ENCODE measurements at regions not wholly inside any gene's neighbourhood (a gene's known extent, or its start where the extent isn't known, plus 50 kb on each side); places are given as distances from the start of the nearest gene placed in this dataset.

- DNase-seq (ENCODE audit: low read depth, low spot score) (no peak), ATAC-seq (no peak)
- TF ChIP-seq TCF7L2 (IDR thresholded peaks at IDR 0.05; ENCODE audit: low read depth, low read length) (no peak), POLR2AphosphoS5 (IDR thresholded peaks at IDR 0.05; ENCODE audit: low read depth, low read length) (no peak), SIN3A (IDR thresholded peaks at IDR 0.05; ENCODE audit: borderline replicate concordance, insufficient read depth, low read depth, low read length) (no peak), REST (IDR thresholded peaks at IDR 0.05; ENCODE audit: insufficient read depth in 1 of 2, low read depth in 2 of 2, low read length in 1 of 2) (no peak), CTCF (IDR thresholded peaks at IDR 0.05) (no peak)
- H3K4me3 ChIP-seq (ENCODE audit: low read depth in 2 of 2, low read length in 2 of 2), result no peak overlapping the region
- H3K4me1 ChIP-seq (ENCODE audit: control insufficient read depth, insufficient read depth, low read length), result no peaks in the 10 kb centered on the region
- POLR2A ChIA-PET, result no interaction called here
- CTCF ChIA-PET, result no interaction called here
- no TSS peak for BruUV-seq (replicated peaks)
- H3K9me3 ChIP-seq (ENCODE audit: control insufficient read depth, insufficient read depth, low read depth, low read length), result no peaks in the 10 kb centered on the region
- in situ Hi-C loops (cut with HindIII; ENCODE audit: low pct_unique_long_range_greater_than_20kb, low sequenced_read_pairs) (no loop called here), intact Hi-C loops (cut with micrococcal nuclease; ENCODE audit: unreplicated experiment) (no loop called here)
- H3K36me3 ChIP-seq (ENCODE audit: control insufficient read depth, insufficient read depth, low read length), result no peaks in the 10 kb centered on the region
- H3K27me3 ChIP-seq (ENCODE audit: control insufficient read depth, insufficient read depth, low read length), result no peaks in the 10 kb centered on the region
- H3K27ac ChIP-seq (ENCODE audit: low read length), result no peak overlapping the region
Measured at GRCh38 chr14:101402936-101403660, 158.2 kb upstream of the DIO3 start.

- no peaks in the 10 kb centered on the region for H3K4me1 ChIP-seq (ENCODE audit: control insufficient read depth, insufficient read depth, low read length)
- H3K36me3 ChIP-seq (ENCODE audit: control insufficient read depth, insufficient read depth, low read length), result no peaks in the 10 kb centered on the region
- no peak for ATAC-seq
- no peaks in the 10 kb centered on the region for H3K9me3 ChIP-seq (ENCODE audit: control insufficient read depth, insufficient read depth, low read depth, low read length)
- in situ Hi-C loops (cut with HindIII; ENCODE audit: low pct_unique_long_range_greater_than_20kb, low sequenced_read_pairs) (no loop called here), intact Hi-C loops (cut with micrococcal nuclease; ENCODE audit: unreplicated experiment) (no loop called here)
- ChIA-PET POLR2A (no interaction called here), CTCF (interaction anchor here (0.7 kb wide), 1 partner anchor 11 kb away, joined by 4 read pairs; no protein-coding TSS in a partner anchor)
- H3K27me3 ChIP-seq (ENCODE audit: control insufficient read depth, insufficient read depth, low read length), result no peaks in the 10 kb centered on the region
- no peak overlapping the region for H3K4me3 ChIP-seq (ENCODE audit: low read depth in 2 of 2, low read length in 2 of 2)
- no peak overlapping the region for H3K27ac ChIP-seq (ENCODE audit: low read length)
- DNase-seq (ENCODE audit: low read depth, low spot score), result no peak
- no TSS peak for BruUV-seq (replicated peaks)
- TF ChIP-seq SIN3A (IDR thresholded peaks at IDR 0.05; ENCODE audit: borderline replicate concordance, insufficient read depth, low read depth, low read length) (no peak), CTCF (IDR thresholded peaks at IDR 0.05) (no peak), REST (IDR thresholded peaks at IDR 0.05; ENCODE audit: insufficient read depth in 1 of 2, low read depth in 2 of 2, low read length in 1 of 2) (no peak), POLR2AphosphoS5 (IDR thresholded peaks at IDR 0.05; ENCODE audit: low read depth, low read length) (no peak), TCF7L2 (IDR thresholded peaks at IDR 0.05; ENCODE audit: low read depth, low read length) (no peak)
Measured at GRCh38 chr14:101404426-101405170, 156.7 kb upstream of the DIO3 start.

All from Panc1 (cell line).